Heart left ventricle (tissue), 16 donors: ENCODE measurements at regions not wholly inside any gene's neighbourhood (a gene's known extent, or its start where the extent isn't known, plus 50 kb on each side); places are given as distances from the start of the nearest gene placed in this dataset.
"Not testable (repeated sequence)": the region's sequence is repeated elsewhere in the genome, so short reads cannot be mapped to it uniquely, and the experiment has no call there.

Source experiments
- ATAC-seq, 4 donors: fragments of 200-7000 bp; cut with Tn5 transposase; one replicate each; pipeline ENCODE4 v1.9.1; 2020 to 2022; ENCODE audit warnings: moderate library complexity in 4 of 4, mild to moderate bottlenecking in 3 of 4, moderate number of reproducible peaks in 1 of 4
- DNase-seq, 5 donors: peaks; one replicate each; pipeline ENCODE4 v3.0.0-alpha.2; 2020
- H3K27ac ChIP-seq, 12 donors: fragments of 200-600 bp; sonication (generic) in 4 of 12; one replicate each; pipeline versions ENCODE4 v1.5.0 to v1.8.0; 2016 to 2022; ENCODE audit warnings: mild to moderate bottlenecking in 2 of 12
- H3K27me3 ChIP-seq, 9 donors: fragments of 200-600 bp; sonication (generic) in 2 of 9; one replicate each; pipeline versions ENCODE4 v1.5.1 to v1.8.0; 2016 to 2022; ENCODE audit warnings: mild to moderate bottlenecking in 3 of 9
- H3K36me3 ChIP-seq, 9 donors: fragments of 200-600 bp; sonication (generic) in 2 of 9; one replicate each; pipeline versions ENCODE4 v1.5.0 to v1.8.0; 2018 to 2022; ENCODE audit warnings: mild to moderate bottlenecking in 2 of 9
- H3K4me1 ChIP-seq, 12 donors: fragments of 200-600 bp; sonication (generic) in 4 of 12; one replicate each; pipeline versions ENCODE4 v1.5.0 to v1.8.0; 2016 to 2022; ENCODE audit warnings: mild to moderate bottlenecking in 3 of 12
- H3K4me3 ChIP-seq, 12 donors: fragments of 200-600 bp; sonication (generic) in 4 of 12; one replicate each; pipeline versions ENCODE4 v1.5.0 to v1.8.0; 2017 to 2022; ENCODE audit warnings: mild to moderate bottlenecking in 9 of 12, moderate library complexity in 4 of 12
- H3K9me3 ChIP-seq, 12 donors: fragments of 200-600 bp; sonication (generic) in 4 of 12; one replicate each; pipeline versions ENCODE4 v1.5.0 to v1.8.0; 2016 to 2022; ENCODE audit warnings: mild to moderate bottlenecking in 1 of 12
- CTCF ChIP-seq, 12 donors: fragments of 200-600 bp; sonication (generic) in 4 of 12; IDR thresholded peaks; one replicate each; pipeline versions ENCODE4 v1.5.0 to v1.8.0; 2018 to 2022; ENCODE audit warnings: antibody characterized with exemption in 12 of 12, mild to moderate bottlenecking in 5 of 12
- POLR2A ChIP-seq, 2 donors: fragments of 450-650 bp; IDR thresholded peaks; one replicate each; pipeline ENCODE4 v1.6.1; 2017; ENCODE audit warnings: antibody characterized with exemption in 2 of 2, mild to moderate bottlenecking in 2 of 2, moderate library complexity in 2 of 2
- WGBS, 4 donors: extraction: QIAGEN DNeasy Blood & Tissue Kit in 2 of 4; methylation state at CpG; one replicate each; pipeline versions ENCODE4 v1.1.5 to v1.1.7; 2013 to 2018; 5-methylcytosine and 5-hydroxymethylcytosine counted together
- intact Hi-C, 10 donors: fragments of 100-400 bp; cut with DNase I; formaldehyde crosslinking; loops; one replicate each; pipeline versions ENCODE4 v1.11.1 to v1.14.2; 2022
- donor health status: ischemic (EF 13 %, LVEDD 7.1; RV severe dilation, severe dysfunction).
- donor health status: healthy with polysubstance abuse.
- donor health status: DM: no; HTN: yes; CAD: no.
- donor health status: DM: no; HTN: no; CAD: no.
- donor health status: ischemic (EF 25% LVEDD 6.9; RV normal size, moderate dysfunction).
- donor health status: ischemic (EF 25% LVEDD 5.7; RV mildly dilated, moderate dysfunction).
- donor health status: healthy.
- donor health status: DM: yes; HTN: yes; CAD: no.
- donor health status: ischemic (EF 35%, LVEDD 5.7; RV mildly dilated, moderate dysfunction).
- donor health status: nonischemic (EF 11% LVEDD 7.7; RV severe dilation, severe dysfunction).
- donor health status: DM: yes; HTN: yes; CAD: no.
- donor health status: PGD.
- donor health status: ischemic (EF 29% LVEDD 5.4; RV normal size, mild dysfunction).
- donor health status: nonischemic (EF 23%, LVEDD 6.1; RV moderate dilation, normal function).

DNA sequence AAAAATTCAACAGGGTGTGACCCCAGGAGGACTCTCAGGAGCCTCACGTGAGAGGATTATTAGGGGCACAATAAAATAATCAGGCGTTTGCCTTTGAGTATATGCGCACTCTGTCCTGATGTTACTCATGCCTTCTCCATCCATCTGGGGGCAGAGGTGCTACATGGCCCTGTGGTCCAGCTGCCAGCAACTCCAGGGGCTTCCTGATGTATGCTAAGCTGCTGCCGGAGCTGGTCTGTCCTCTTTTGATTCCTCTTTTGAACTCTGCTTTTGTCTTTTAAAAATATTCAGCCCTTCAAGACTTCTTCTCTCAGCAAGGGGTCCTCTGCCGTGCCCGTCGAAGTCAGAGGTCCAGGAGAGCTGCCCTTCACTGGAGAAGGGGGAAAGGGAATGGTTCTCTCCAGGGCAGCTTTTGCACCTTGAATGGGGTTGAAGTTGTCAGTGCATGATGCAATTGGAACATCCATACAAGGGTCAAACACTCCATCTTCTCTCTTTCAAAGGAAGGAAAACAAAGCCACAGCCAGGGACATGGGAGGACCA, 431.4 kb downstream of the SHISA9 start:
- intact Hi-C loops, result loop anchor here in 1 of 10 donors (10.0 kb wide), 1 partner anchor 58 kb away; no protein-coding TSS in a partner anchor
- 55 to 59% (median 58%) methylated on average over 7 of the region's 7 CpGs for whole genome bisulfite sequencing, 4 donors
- TF ChIP-seq POLR2A (IDR thresholded peaks at IDR 0.05), result no peak
- TF ChIP-seq CTCF (IDR thresholded peaks at IDR 0.05), result no peak

GRCh38 chr16:13333336-13333735, 431.9 kb downstream of the SHISA9 start:
- ATAC-seq (no peak), DNase-seq (no peak)
- no peaks in the 10 kb centered on the region for H3K36me3 ChIP-seq
- peaks cover 0 to 6% (median 0%) of the 10 kb centered on the region in 9 donors for H3K27me3 ChIP-seq
- intact Hi-C loops, result loop anchor here in 1 of 10 donors (10.0 kb wide), 1 partner anchor 59 kb away; no protein-coding TSS in a partner anchor
- TF ChIP-seq CTCF (IDR thresholded peaks at IDR 0.05), result no peak
- TF ChIP-seq POLR2A (IDR thresholded peaks at IDR 0.05), result no peak
- H3K9me3 ChIP-seq, result no peaks in the 10 kb centered on the region
- H3K4me3 ChIP-seq, result no peak overlapping the region
- WGBS, 4 donors, result 46 to 63% (median 58%) methylated on average over 2 of the region's 2 CpGs
- no peak overlapping the region for H3K27ac ChIP-seq
- no peaks in the 10 kb centered on the region for H3K4me1 ChIP-seq

More for the DNA sequence above, 431.4 kb downstream of the SHISA9 start:
- Histone ChIP-seq H3K36me3 (no peaks in the 10 kb centered on the region), H3K27me3 (peaks cover 0 to 6% (median 0%) of the 10 kb centered on the region in 9 donors), H3K27ac (no peak overlapping the region), H3K4me1 (no peaks in the 10 kb centered on the region), H3K9me3 (no peaks in the 10 kb centered on the region), H3K4me3 (no peak overlapping the region)
- DNase-seq (no peak), ATAC-seq (no peak)

GRCh38 chr16:13335879-13336278, 434.5 kb downstream of the SHISA9 start:
- 76 to 80% (median 77%) methylated on average over 6 of the region's 6 CpGs for WGBS, 4 donors
- Histone ChIP-seq H3K4me3 (no peak overlapping the region), H3K36me3 (no peaks in the 10 kb centered on the region), H3K4me1 (no peaks in the 10 kb centered on the region), H3K27ac (no peak overlapping the region), H3K27me3 (peaks cover 0 to 6% (median 0%) of the 10 kb centered on the region in 9 donors), H3K9me3 (no peaks in the 10 kb centered on the region)
- intact Hi-C loops, result loop anchor here in 1 of 10 donors (10.0 kb wide), 1 partner anchor 61 kb away; no protein-coding TSS in a partner anchor
- ATAC-seq (no peak), DNase-seq (no peak)
- TF ChIP-seq POLR2A (IDR thresholded peaks at IDR 0.05), result no peak
- TF ChIP-seq CTCF (IDR thresholded peaks at IDR 0.05), result no peak

DNA sequence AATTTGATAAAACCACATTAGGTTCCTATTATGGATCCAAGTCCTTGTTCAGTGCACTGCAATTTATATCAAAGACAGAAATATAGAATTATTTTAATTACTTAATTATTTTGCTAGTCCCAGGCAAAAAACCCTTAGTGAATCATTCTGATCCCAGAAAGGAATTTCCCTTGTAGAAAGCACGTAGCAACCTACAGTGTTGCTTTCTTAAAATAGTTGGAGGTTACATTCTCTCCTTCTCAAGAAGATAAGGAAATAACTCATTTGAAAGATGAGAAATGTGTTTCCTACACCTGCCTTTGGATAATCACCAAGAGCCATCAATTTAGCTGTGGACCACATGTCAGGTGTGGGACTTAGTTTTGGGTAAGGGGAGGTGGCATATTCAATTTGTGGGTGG, 434.9 kb downstream of the SHISA9 start:
- ATAC-seq (no peak), DNase-seq (no peak)
- Histone ChIP-seq H3K27me3 (peaks cover 0 to 6% (median 0%) of the 10 kb centered on the region in 9 donors), H3K36me3 (no peaks in the 10 kb centered on the region), H3K9me3 (no peaks in the 10 kb centered on the region), H3K4me1 (no peaks in the 10 kb centered on the region), H3K27ac (no peak overlapping the region), H3K4me3 (no peak overlapping the region)
- 33 to 43% (median 36%) methylated on average over 1 of the region's 1 CpG for whole genome bisulfite sequencing, 4 donors
- intact Hi-C loops, result loop anchor here in 1 of 10 donors (10.0 kb wide), 1 partner anchor 62 kb away; no protein-coding TSS in a partner anchor
- TF ChIP-seq POLR2A (IDR thresholded peaks at IDR 0.05) (no peak), CTCF (IDR thresholded peaks at IDR 0.05) (no peak)

DNA sequence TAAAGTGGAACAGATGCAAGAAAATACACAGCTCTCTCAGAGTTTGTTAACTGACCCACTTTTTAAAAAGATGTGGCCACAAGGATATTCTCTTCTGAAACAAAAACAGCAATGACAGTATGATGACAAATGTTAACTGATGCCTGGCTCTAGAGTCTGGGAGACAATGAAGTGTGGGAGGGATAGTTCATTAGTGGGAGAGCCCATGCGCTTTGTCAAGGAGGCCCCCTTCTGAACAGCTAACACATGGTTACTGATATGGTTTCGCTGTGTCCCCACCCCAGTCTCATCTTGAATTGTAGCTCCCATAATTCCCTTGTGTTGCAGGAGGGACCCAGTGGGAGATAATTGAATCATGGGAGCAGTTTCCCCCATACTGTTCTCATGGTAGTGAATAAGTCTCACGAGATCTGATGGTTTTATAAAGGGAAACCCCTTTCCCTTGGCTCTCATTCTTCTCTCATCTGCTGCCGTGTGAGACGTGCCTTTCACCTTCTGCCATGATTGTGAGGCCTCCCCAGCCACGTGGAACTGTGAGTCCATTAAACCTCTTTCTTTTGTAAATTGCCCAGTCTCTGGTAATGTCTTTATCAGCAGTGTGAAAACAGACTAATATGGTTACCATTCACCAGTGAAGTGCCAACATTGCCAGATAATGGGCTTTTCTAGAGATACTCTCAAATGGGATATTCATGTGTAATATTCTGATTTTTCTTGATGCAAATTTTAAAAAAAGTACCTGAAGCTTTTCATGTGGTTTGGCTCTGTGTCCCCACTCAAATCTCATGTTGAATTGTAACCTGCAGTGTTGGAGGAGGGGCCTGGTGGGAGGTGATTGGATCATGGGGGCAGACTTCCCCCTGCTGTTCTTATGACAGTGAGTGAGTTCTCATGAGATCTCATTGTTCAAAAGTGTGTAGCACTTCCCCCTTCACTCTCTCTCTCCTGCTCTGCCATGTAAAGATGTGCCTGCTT, 435.8 kb downstream of the SHISA9 start:
- not testable (repeated sequence) for DNase-seq, H3K9me3 ChIP-seq, H3K4me3 ChIP-seq, H3K27me3 ChIP-seq, H3K4me1 ChIP-seq, H3K36me3 ChIP-seq, H3K27ac ChIP-seq, ATAC-seq
- intact Hi-C loops, result loop anchor here in 1 of 10 donors (10.0 kb wide), 1 partner anchor 62 kb away; no protein-coding TSS in a partner anchor
- WGBS, 4 donors, result 50 to 57% (median 57%) methylated on average over 5 to 6 of the region's 6 CpGs
